Osteoblast (primary cell): ENCODE measurements at regions not wholly inside any gene's neighbourhood (a gene's known extent, or its start where the extent isn't known, plus 50 kb on each side); places are given as distances from the start of the nearest gene placed in this dataset.

ENCODE experiments used
- DNase-seq: peaks from one replicate; pipeline ENCODE4 v3.0.0; 2011; ENCODE audit warnings: low spot score, mixed read lengths; ENCODE audit not compliant: insufficient read length; ENCODE audit errors: missing footprints
- H2AFZ ChIP-seq: 2 replicates; pipeline ENCODE4 v1.6.0; 2011; ENCODE audit warnings: mild to moderate bottlenecking, low read length
- H3K27ac ChIP-seq: 2 replicates; pipeline ENCODE4 v1.5.1; 2011; ENCODE audit warnings: mild to moderate bottlenecking, low read depth, low read length, moderate library complexity
- H3K27me3 ChIP-seq: 2 replicates; pipeline ENCODE4 v1.6.0; 2012; ENCODE audit warnings: mild to moderate bottlenecking, control low read depth, inconsistent platforms, low read length, moderate library complexity; ENCODE audit not compliant: insufficient read depth
- H3K36me3 ChIP-seq: 2 replicates; pipeline ENCODE4 v1.5.1; 2011; ENCODE audit warnings: mild to moderate bottlenecking, low read length, control low read depth, moderate library complexity; ENCODE audit not compliant: insufficient read depth
- H3K4me1 ChIP-seq: 2 replicates; pipeline ENCODE4 v1.5.1; 2011; ENCODE audit warnings: mild to moderate bottlenecking, low read length, control low read depth, moderate library complexity; ENCODE audit not compliant: insufficient read depth
- H3K4me2 ChIP-seq: 2 replicates; pipeline ENCODE4 v1.6.0; 2011; ENCODE audit warnings: mild to moderate bottlenecking, low read length; ENCODE audit not compliant: insufficient read depth
- H3K4me3 ChIP-seq: fragments of 200-600 bp; sonication (generic); 3 replicates; pipeline ENCODE4 v1.5.1; 2012; ENCODE audit warnings: mild to moderate bottlenecking, low read length, inconsistent platforms; ENCODE audit not compliant: insufficient read depth
- H3K79me2 ChIP-seq: 2 replicates; pipeline ENCODE4 v1.6.0; 2012; ENCODE audit warnings: mild to moderate bottlenecking, low read length, control low read depth, inconsistent platforms; ENCODE audit not compliant: insufficient read depth
- H3K9me3 ChIP-seq: 2 replicates; pipeline ENCODE4 v1.5.1; 2011; ENCODE audit warnings: low read depth, low read length, control low read depth
- H4K20me1 ChIP-seq: 2 replicates; pipeline ENCODE4 v1.6.0; 2012; ENCODE audit warnings: mild to moderate bottlenecking, low read length, control low read depth; ENCODE audit not compliant: insufficient read depth
- CTCF ChIP-seq: IDR thresholded peaks from 2 replicates; pipeline ENCODE4 v1.5.1; 2011; ENCODE audit warnings: mild to moderate bottlenecking, low read depth, low read length, moderate library complexity; ENCODE audit errors: extremely low read depth

GRCh38 chr17:72301887-72302286, 181.1 kb downstream of the SOX9 start:
- H3K4me2 ChIP-seq, result no peak overlapping the region
- no peaks in the 10 kb centered on the region for H3K79me2 ChIP-seq
- no peaks in the 10 kb centered on the region for H3K9me3 ChIP-seq
- no peak overlapping the region for H2AFZ ChIP-seq
- H3K36me3 ChIP-seq, result no peaks in the 10 kb centered on the region
- H3K4me1 ChIP-seq, result peaks cover 21% of the 10 kb centered on the region
- H3K4me3 ChIP-seq, result no peak overlapping the region
- no peak for DNase-seq
- H3K27me3 ChIP-seq, result no peaks in the 10 kb centered on the region
- no peak for TF ChIP-seq CTCF
- no peak overlapping the region for H3K27ac ChIP-seq
- no peaks in the 10 kb centered on the region for H4K20me1 ChIP-seq

- no peaks in the 10 kb centered on the region for H3K9me3 ChIP-seq
- no peak overlapping the region for H3K27ac ChIP-seq
- H3K36me3 ChIP-seq, result no peaks in the 10 kb centered on the region
- H3K79me2 ChIP-seq, result no peaks in the 10 kb centered on the region
- no peak for DNase-seq
- H4K20me1 ChIP-seq, result no peaks in the 10 kb centered on the region
- no peak for TF ChIP-seq CTCF
- H3K4me2 ChIP-seq, result no peak overlapping the region
- no peak overlapping the region for H3K4me3 ChIP-seq
- no peaks in the 10 kb centered on the region for H3K27me3 ChIP-seq
- no peak overlapping the region for H2AFZ ChIP-seq
- H3K4me1 ChIP-seq, result peaks cover 13% of the 10 kb centered on the region
Measured at GRCh38 chr17:72302735-72303134, 181.9 kb downstream of the SOX9 start.

- H3K27ac ChIP-seq, result no peak overlapping the region
- no peak overlapping the region for H2AFZ ChIP-seq
- no peak overlapping the region for H3K4me2 ChIP-seq
- H4K20me1 ChIP-seq, result no peaks in the 10 kb centered on the region
- peaks cover 9% of the 10 kb centered on the region for H3K4me1 ChIP-seq
- H3K9me3 ChIP-seq, result no peaks in the 10 kb centered on the region
- H3K27me3 ChIP-seq, result no peaks in the 10 kb centered on the region
- H3K36me3 ChIP-seq, result no peaks in the 10 kb centered on the region
- DNase-seq, result no peak
- no peaks in the 10 kb centered on the region for H3K79me2 ChIP-seq
- no peak for TF ChIP-seq CTCF
- H3K4me3 ChIP-seq, result no peak overlapping the region
Measured at GRCh38 chr17:72303787-72304733, 183.2 kb downstream of the SOX9 start.

- H4K20me1 ChIP-seq, result no peaks in the 10 kb centered on the region
- no peak for DNase-seq
- no peak overlapping the region for H3K27ac ChIP-seq
- H3K4me2 ChIP-seq, result no peak overlapping the region
- no peaks in the 10 kb centered on the region for H3K36me3 ChIP-seq
- no peaks in the 10 kb centered on the region for H3K79me2 ChIP-seq
- no peak for TF ChIP-seq CTCF
- no peak overlapping the region for H3K4me3 ChIP-seq
- H3K4me1 ChIP-seq, result peaks cover 9% of the 10 kb centered on the region
- no peak overlapping the region for H2AFZ ChIP-seq
- no peaks in the 10 kb centered on the region for H3K9me3 ChIP-seq
- H3K27me3 ChIP-seq, result no peaks in the 10 kb centered on the region
Measured at GRCh38 chr17:72304859-72305258, 184.0 kb downstream of the SOX9 start.
